AG09319 (cell line): ENCODE measurements at regions not wholly inside any gene's neighbourhood (a gene's known extent, or its start where the extent isn't known, plus 50 kb on each side); places are given as distances from the start of the nearest gene placed in this dataset.

ENCODE experiments used
- DNase-seq: peaks from one replicate; pipeline ENCODE4 v3.0.0-alpha.2; 2010; ENCODE audit warnings: low read depth; ENCODE audit errors: extremely low read depth
- CTCF ChIP-seq: IDR thresholded peaks from 2 replicates; pipeline ENCODE4 v1.5.1; 2011; ENCODE audit warnings: low read depth, mild to moderate bottlenecking, inconsistent platforms, low read length, moderate library complexity

GRCh38 chr1:238191170-238191569 lies 300.4 kb upstream of the ZP4 start:
- TF ChIP-seq CTCF: no peak

DNA sequence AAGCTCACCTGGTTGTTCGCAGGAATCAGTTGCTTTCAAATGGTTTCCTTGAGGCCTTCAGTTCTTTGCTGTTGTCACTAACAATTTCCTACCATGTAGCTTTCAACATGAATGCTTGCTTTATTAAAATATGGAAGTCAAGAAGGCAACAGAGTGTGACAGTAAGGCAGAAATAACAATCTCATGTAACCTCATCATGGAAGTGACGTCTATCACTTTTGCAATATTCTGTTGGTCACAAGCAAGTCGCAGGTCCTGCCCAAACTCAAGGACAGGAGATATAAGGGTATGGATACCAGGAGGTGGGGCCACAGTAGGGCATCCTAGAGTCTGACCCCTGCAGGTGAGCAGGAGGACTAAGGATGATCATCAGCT lies 296.8 kb upstream of the ZP4 start:
- TF ChIP-seq CTCF: no peak
- DNase-seq: no peak

More at GRCh38 chr1:238191170-238191569, 300.4 kb upstream of the ZP4 start:
- no peak for DNase-seq

DNA sequence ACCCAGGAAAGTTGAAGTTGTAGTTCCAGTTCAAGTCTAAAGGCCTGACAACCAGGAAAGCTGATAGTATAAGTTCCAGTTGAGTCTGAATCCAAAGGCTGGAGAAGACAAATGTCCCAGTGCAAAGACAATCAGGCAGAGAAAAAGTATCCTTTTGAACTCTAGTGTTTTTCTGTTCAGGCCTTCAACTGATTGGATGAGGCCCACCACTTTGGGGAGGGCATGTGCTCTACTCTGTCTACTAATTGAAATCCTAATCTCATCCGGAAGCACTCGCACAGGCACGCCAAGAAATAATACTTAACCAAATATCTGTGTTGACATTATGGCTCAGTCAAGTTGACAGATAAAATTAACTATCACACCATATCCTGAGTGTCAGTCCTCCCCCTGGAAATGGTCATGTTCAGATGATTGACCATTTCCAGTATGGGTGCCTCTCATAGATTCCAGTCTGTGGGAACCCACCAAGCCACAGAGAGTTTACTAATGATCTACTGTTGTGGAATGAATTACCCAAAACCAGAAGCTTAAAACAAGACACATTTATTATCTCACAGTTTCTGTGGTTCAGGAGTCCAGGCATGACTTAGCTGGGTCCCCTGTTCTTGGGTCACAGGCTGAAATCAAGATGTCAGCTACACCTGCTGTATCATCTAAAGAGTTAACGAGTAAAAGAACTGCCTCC lies 296.3 kb upstream of the ZP4 start:
- no peak for DNase-seq
- TF ChIP-seq CTCF: no peak

GRCh38 chr1:238177960-238178645 lies 287.4 kb upstream of the ZP4 start:
- no peak for TF ChIP-seq CTCF
- DNase-seq: no peak

DNA sequence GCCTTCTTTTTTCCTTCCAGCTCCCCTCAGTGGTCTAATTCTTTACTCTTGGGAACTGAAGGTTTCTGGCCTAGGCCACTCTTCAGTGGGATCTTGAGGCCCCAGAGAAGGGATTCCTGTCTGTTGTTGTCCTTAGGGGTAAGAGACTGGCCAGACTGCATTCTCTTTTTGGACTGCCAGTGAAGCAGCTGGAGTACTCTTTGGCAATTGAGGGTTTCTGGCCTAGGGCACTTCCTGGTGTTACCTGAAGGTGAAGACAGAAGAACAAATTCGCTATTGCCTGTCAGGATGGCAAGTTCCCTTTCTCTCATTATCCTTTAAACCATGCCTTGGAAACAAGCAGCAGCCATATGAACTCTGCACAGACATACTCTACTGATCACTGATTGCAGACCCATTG lies 286.6 kb upstream of the ZP4 start:
- TF ChIP-seq CTCF: no peak
- no peak for DNase-seq

DNA sequence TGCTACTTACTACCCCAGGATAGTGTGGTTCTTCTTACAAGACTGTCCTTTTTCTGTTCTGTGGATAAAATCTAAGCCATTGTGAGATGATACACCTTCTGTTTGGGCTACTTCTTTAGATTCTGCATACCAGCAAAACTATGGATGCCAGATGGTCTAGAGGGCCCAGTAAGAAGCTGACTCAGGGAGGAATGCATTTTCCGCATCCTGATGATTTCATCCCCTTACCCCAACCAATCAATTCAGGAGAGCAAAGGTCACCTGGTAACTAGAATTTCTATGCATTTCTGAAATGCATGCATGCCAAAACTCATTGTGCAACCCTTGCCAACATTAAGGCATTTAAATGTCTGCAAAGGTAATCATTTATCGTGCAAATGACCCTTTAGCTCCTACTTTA lies 285.7 kb upstream of the ZP4 start:
- no peak for DNase-seq
- no peak for TF ChIP-seq CTCF

- DNase-seq: no peak
- no peak for TF ChIP-seq CTCF
Measured at GRCh38 chr1:238171985-238172384, 281.3 kb upstream of the ZP4 start.
